ENCODE measurements at regions not wholly inside any gene's neighbourhood (a gene's known extent, or its start where the extent isn't known, plus 50 kb on each side); places are given as distances from the start of the nearest gene placed in this dataset.

DNA sequence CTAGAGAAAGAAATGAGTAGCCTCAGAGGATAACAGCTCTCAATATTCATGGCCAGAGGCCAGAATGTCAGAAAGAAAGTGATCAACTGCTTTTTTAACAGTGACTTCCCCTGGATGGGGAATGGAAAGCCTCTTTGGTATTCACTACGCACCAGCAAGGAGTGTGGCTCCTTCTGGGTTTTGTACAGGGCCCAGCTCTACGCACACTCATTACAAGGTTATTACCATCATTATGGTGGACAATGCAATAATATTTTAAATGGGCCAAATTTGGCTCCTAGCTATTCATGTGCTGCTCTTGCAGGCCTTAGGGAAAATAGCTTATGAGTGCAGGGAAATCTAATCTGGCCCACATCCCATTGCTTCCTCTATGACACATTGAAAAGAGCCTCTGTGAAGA, 1149.5 kb upstream of the FANCL start:
- ChIA-PET CTCF (no interaction called here), POLR2A (no interaction called here)
- Histone ChIP-seq H3K27me3 (ENCODE audit: control insufficient read depth, insufficient read depth, low read length) (no peaks in the 10 kb centered on the region), H3K4me3 (ENCODE audit: low read depth, low read length) (no peak overlapping the region), H3K36me3 (ENCODE audit: control insufficient read depth, insufficient read depth, low read length) (no peaks in the 10 kb centered on the region)
- DNase-seq (ENCODE audit: low read depth), result no peak
- TF ChIP-seq CTCF (IDR thresholded peaks at IDR 0.05; ENCODE audit: insufficient read depth, low read depth, low read length), result no peak

DNA sequence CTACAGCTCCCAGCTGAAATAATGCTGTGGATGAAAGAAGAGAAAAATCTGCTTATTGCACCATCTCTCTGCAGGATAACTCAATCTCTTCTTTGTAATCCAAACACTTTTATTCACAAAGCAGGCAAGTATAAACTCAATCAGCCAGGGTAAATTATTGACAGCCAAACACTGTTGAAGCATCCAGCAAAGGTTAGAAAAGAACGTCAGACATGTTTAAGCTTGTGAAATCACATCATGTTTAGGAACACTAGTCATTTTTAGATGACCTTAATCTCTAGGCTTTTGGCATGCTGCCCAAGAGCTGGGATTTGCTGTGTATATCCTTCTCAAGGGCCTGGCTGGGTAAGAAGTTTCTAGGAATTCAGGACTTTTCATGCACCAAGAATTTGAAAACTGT, 1148.1 kb upstream of the FANCL start:
- POLR2A ChIA-PET, result no interaction called here

GRCh38 chr2:59385971-59386370, 1144.8 kb upstream of the FANCL start:
- no peaks in the 10 kb centered on the region for H3K36me3 ChIP-seq (ENCODE audit: control insufficient read depth, insufficient read depth, low read length)
- no peak for TF ChIP-seq CTCF (IDR thresholded peaks at IDR 0.05; ENCODE audit: insufficient read depth, low read depth, low read length)
- CTCF ChIA-PET, result interaction anchor here (0.5 kb wide), 1 partner anchor 447 kb away, joined by 4 read pairs; no protein-coding TSS in a partner anchor
- POLR2A ChIA-PET, result no interaction called here
- no peak for DNase-seq (ENCODE audit: low read depth)
- no peak overlapping the region for H3K4me3 ChIP-seq (ENCODE audit: low read depth, low read length)
- H3K27me3 ChIP-seq (ENCODE audit: control insufficient read depth, insufficient read depth, low read length), result no peaks in the 10 kb centered on the region

More for the DNA sequence above, 1148.1 kb upstream of the FANCL start:
- no peak overlapping the region for H3K4me3 ChIP-seq (ENCODE audit: low read depth, low read length)
- DNase-seq (ENCODE audit: low read depth), result no peak
- CTCF ChIA-PET, result no interaction called here
- no peaks in the 10 kb centered on the region for H3K36me3 ChIP-seq (ENCODE audit: control insufficient read depth, insufficient read depth, low read length)
- no peak for TF ChIP-seq CTCF (IDR thresholded peaks at IDR 0.05; ENCODE audit: insufficient read depth, low read depth, low read length)
- no peaks in the 10 kb centered on the region for H3K27me3 ChIP-seq (ENCODE audit: control insufficient read depth, insufficient read depth, low read length)

GRCh38 chr2:59383473-59383872, 1142.3 kb upstream of the FANCL start:
- no peak overlapping the region for H3K4me3 ChIP-seq (ENCODE audit: low read depth, low read length)
- no peak for TF ChIP-seq CTCF (IDR thresholded peaks at IDR 0.05; ENCODE audit: insufficient read depth, low read depth, low read length)
- H3K36me3 ChIP-seq (ENCODE audit: control insufficient read depth, insufficient read depth, low read length), result no peaks in the 10 kb centered on the region
- no peak for DNase-seq (ENCODE audit: low read depth)
- CTCF ChIA-PET, result no interaction called here
- POLR2A ChIA-PET, result no interaction called here
- H3K27me3 ChIP-seq (ENCODE audit: control insufficient read depth, insufficient read depth, low read length), result no peaks in the 10 kb centered on the region

GRCh38 chr2:59378127-59378526, 1137.0 kb upstream of the FANCL start:
- Histone ChIP-seq H3K27me3 (ENCODE audit: control insufficient read depth, insufficient read depth, low read length) (no peaks in the 10 kb centered on the region), H3K36me3 (ENCODE audit: control insufficient read depth, insufficient read depth, low read length) (no peaks in the 10 kb centered on the region), H3K4me3 (ENCODE audit: low read depth, low read length) (no peak overlapping the region)
- DNase-seq (ENCODE audit: low read depth), result no peak
- TF ChIP-seq CTCF (IDR thresholded peaks at IDR 0.05; ENCODE audit: insufficient read depth, low read depth, low read length), result no peak
- POLR2A ChIA-PET, result no interaction called here
- CTCF ChIA-PET, result no interaction called here
